CD4-positive, alpha-beta T cell treated with Interferon alpha-2 for 1 hour (primary cell): ENCODE measurements at regions not wholly inside any gene's neighbourhood (a gene's known extent, or its start where the extent isn't known, plus 50 kb on each side); places are given as distances from the start of the nearest gene placed in this dataset.
"Not testable (repeated sequence)": the region's sequence is repeated elsewhere in the genome, so short reads cannot be mapped to it uniquely, and the experiment has no call there.

Experiments used
- DNase-seq, 2 donors: peaks; one replicate each; pipeline ENCODE4 v3.0.0-alpha.2; 2020 to 2022

DNA sequence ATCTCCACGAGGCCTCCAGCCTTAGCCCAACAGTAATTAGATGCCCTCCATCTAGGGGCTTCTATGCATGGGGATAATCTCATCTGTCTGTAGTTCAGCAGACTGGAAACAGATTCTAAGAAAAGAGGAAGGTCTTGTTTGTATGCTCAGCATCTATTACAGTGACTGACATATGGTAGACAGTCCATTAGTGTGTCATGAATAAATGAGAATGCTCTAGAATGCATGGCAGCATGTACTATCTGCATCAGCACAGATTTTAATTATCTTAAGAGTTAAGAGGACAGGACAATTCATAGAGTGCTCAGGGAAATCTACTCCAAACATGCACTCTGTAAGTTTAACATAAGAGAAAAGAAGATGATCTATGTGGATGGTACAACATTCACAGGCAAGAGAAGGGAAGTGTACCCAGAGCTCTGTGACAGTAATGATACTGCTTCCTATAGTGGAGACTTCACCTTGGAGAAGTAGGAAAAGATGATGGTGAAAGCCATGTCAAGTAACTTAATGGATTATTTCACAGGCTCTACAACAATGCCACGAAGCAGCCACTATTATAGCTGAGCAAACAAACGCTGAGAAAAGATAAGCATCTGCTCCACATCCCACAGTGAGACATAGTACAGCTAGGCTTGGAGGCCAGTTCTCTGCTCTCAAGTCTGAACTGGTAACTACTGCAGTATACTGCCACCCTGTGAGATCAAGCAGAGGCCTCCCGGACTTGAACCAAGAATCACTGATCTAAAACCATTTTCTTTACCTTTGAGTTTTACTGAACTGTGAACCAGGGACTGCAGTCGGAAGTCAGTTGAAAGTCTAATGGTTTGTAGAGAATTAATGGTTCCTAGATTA, 309.2 kb upstream of the SPTLC3 start:
- no peak for DNase-seq

DNA sequence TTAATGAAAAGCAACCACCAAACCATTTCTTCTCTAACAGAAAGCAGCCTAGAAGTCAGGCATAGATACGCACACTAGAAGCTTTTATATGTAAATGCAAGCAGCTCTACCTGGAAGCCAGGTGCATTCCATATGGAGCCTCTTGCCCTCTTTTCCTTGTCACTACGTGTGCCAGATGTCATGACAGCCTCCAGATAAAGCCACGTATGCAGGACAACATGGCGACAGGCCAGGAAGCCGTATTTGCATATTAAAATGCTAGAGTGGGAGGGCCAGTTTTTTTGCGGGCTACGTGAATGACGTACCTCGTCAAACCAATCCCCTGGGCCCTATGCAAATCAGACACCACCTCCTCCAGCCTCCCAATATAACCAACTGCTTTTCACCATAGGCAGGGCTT, 308.1 kb upstream of the SPTLC3 start:
- no peak for DNase-seq

DNA sequence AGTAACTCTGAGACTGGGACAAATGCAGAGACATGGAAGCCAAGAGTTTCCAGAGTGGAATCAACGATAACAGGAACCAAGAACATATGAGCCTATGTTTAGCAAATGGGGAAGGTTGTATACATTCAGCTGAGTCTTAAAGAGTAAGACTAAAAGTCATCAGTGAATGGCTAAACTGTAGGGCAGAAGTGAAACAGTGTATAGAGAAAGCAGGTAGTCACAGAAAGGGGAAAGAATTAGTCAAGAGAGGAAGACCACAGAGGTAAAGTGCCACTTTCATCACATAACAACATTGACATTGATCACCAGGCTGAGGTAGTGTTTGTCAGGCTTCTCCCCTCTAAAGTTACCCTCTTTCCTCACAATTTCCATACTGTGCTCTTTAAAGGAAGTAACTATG, 306.5 kb upstream of the SPTLC3 start:
- DNase-seq, result no peak

- no peak for DNase-seq
Observed at GRCh38 chr20:12715371-12715770, 293.4 kb upstream of the SPTLC3 start.

- no peak for DNase-seq
Observed at GRCh38 chr20:12715991-12716680, 292.6 kb upstream of the SPTLC3 start.

- DNase-seq, result no peak
Observed at GRCh38 chr20:12717061-12717460, 291.7 kb upstream of the SPTLC3 start.

GRCh38 chr20:12718619-12719018, 290.2 kb upstream of the SPTLC3 start:
- no peak for DNase-seq

DNA sequence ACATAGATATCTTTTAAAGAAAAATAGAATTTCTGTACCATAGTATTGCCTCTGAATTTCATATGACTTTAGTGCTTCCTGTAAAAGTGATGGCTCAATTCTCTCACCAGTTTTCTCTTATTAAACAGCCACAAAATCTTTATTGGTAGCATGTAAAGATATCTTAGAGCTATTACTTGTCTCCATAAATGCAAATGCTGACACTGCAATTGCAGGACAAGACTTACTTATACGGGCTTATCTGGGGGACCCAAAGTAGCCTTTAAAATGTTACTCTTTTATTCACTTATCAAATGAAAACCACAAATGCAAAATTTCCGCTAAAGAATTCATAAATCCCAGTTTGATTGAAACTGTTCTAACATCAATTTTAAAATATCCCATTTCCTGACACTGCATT, 287.1 kb upstream of the SPTLC3 start:
- no peak for DNase-seq

GRCh38 chr20:12722091-12722490, 286.7 kb upstream of the SPTLC3 start:
- no peak for DNase-seq

GRCh38 chr20:12723811-12724210, 285.0 kb upstream of the SPTLC3 start:
- DNase-seq, result no peak

DNA sequence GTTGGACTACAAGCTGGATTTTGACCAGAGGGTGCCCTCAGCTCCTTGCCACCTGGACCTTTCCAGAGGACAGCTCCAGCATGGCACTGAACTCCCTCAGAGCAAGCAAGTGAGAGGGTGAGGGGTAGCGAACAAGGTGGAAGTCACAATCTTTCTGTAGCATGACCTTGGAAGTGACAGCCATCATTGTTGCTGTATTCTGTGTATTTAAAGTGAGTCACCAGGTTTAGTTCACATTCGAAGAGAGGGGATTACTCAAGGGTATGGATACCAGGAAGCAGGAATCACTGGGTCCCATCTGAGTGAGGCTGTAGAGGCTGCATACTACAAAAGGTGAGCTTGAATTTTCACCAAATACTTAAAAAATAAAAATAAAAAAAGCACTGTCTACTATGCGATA, 280.0 kb upstream of the SPTLC3 start:
- no peak for DNase-seq

DNA sequence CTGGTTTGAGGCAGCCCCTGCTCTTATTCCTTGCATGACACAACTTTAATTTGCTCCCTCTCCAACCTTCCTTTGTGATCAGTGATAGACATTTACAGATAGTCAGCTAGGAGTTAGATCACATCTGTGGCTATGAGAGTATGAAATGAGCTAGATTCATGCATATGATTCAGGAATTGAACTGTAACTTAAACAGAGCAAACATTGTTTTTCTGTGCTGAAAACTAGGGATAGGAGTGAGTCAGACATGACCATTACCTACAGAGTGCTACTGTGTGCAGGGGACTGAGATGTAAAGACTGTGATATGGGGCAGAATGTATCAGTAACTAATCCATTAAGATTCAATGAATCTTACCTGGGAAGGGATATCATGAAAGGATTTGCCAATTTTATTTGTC, 279.4 kb upstream of the SPTLC3 start:
- DNase-seq, result no peak

DNA sequence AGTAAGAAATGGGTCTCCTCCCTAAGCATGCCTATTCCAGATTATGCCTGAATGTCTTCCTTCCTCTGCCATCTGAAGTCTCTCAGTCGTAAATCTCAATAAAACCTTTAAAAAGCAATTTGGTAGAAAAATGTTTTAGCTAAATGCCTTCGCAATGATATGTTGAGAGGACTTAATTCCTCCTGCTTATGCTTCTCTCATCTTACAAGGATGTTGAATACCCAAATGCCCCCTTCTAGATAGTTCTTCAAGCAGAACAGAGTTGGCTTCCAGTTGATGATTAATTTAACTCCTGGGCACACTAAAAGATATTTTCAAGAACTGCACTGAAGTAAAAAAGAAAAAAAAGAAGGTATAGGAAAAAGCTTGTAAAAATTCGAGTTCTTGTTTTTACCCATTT, 275.0 kb upstream of the SPTLC3 start:
- DNase-seq, result no peak

DNA sequence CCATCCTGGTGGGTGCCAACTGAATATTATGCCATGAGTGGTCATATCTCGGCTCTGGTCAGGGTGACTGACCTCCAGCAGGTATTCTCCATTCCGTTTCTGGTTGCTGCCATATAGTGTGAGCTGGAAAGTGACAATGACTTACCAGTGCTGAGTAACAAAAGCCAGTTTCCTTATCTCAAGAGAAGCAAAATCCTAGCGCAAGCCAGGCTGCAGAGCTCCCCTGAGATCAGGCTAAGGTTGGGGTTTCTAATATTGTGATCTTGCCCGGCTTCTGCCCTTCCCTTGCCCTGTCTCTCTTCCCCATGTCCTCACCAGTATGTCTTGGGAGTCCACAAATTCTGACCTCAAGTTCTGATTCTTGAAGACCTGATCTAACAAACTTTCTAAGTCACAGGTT, 271.3 kb upstream of the SPTLC3 start:
- no peak for DNase-seq

DNA sequence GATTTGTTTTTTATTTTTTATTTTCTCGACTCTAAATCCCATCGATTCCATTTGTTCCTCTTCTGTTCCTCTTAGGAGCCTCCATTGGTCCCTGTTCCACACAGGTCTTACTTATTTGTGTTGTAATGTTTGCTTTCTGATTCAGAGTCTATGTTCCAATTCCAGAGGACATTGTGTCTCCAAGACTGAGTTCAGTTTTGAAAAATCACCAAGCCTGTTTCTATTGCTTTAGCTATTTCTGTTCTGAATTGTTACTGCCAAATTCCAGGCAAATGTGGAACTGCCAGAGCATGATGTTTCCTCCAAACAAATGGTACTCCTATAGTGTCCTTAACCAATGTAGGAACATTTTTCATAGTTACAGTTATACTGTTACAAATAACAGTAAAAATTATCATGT, 270.9 kb upstream of the SPTLC3 start:
- DNase-seq, result no peak

DNA sequence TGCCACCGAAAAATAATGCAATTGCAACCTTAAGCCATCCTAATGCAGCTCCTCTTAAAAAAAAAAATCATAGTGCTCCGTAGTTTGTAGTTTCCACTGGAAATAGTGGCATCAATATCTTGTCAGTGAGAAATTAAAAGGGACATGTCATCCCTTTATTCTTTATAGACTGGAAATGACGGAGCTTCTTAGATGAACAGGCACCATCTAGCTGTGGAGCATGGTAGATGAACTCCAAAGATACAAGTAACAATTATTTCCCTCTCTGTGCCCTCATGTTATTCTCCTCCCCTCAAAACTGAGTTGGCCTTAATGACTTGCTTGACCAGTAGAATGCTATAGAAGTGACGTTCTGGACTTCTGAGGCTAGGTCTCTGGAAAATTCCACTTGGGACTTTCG, 268.1 kb upstream of the SPTLC3 start:
- DNase-seq, result no peak

- DNase-seq, result no peak
Observed at GRCh38 chr20:12744037-12744436, 264.7 kb upstream of the SPTLC3 start.

DNA sequence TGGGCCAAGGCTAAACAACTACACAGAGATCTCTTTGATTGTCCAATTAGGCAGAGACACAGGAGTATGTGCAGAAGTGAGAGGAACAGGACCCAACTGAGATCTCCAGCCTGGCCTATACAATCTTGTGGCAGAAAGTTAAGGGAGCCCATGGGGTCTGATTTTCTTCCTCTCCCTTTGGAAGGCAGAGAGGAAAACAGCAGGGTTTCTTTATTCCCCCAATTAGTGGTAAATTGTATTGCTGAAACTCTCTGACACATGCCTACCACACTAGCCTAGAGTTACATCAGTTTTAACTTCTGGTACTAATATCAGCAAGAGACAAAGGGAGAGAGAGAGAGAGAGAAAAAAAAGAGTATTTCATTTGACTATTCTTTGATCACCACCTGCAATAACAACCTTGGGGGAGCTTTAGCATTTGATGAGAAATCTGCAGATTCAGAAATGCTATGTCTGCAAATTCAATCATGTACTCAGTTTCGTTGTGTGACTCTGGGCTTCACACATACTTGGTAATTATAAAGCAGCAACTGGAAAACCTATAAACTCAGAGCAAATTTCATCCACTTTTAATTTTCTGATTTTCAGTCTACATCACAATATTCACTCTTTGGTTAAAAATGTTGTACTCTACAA, 260.3 kb upstream of the SPTLC3 start:
- no peak for DNase-seq

- DNase-seq, result no peak
Observed at GRCh38 chr20:12750221-12750620, 258.6 kb upstream of the SPTLC3 start.

DNA sequence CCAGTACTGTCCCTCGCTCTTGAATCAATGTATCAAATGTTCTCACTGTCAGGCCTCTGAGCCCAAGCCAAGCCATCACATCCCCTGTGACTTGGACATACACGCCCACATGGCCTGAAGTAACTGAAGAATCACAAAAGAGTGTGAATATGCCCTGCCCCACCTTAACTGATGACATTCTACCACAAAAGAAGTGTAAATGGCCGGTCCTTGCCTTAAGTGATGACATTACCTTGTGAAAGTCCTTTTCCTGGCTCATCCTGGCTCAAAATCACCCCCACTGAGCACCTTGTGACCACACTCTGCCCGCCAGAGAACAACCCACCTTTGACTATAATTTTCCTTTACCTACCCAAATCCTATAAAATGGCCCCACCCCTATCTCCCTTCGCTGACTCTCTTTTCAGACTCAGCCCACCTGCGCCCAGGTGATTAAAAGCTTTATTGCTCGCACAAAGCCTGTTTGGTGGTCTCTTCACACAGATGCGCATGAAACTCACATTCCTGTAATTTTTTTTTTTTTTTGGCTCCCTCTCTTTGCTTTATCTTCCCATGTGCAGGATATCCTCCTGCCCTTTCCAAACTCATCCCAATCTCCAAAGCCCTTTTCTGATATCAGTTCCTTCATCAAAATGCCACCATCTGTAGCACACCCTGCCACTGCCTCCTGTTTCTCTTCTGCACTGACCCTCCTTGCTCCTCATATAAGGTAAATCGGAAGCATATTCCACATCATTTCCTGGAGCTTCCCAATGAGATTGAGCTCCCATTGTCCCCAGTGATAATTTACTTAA, 255.7 kb upstream of the SPTLC3 start:
- DNase-seq, result not testable (repeated sequence)

- DNase-seq, result not testable (repeated sequence)
Observed at GRCh38 chr20:12753742-12754141, 255.0 kb upstream of the SPTLC3 start.

DNA sequence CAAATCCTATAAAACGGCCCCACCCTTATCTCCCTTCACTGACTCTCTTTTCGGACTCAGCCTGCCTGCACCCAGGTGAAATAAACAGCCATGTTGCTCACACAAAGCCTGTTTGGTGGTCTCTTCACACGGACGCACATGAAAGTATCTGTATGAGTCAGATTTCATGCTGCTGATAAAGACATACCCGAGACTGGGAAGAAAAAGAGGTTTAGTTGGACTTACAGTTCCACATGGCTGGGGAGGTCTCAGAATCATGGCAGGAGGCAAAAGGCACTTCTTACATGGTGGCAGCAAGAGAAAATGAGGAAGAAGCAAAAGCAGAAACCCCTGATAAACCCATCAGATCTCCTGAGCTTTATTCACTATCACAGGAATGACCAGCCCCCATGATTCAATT, 249.3 kb upstream of the SPTLC3 start:
- DNase-seq, result not testable (repeated sequence)

- DNase-seq, result no peak
Observed at GRCh38 chr20:12762725-12763124, 246.0 kb upstream of the SPTLC3 start.
